Gastrocnemius medialis (tissue), 4 donors: ENCODE measurements at regions not wholly inside any gene's neighbourhood (a gene's known extent, or its start where the extent isn't known, plus 50 kb on each side); places are given as distances from the start of the nearest gene placed in this dataset.
A peak's percentile ranks its signal among the peaks of the same experiment; 100 is the strongest.

Experiments used
- ATAC-seq, 2 donors: fragments of 150-250 bp; one replicate each; pipeline ENCODE4 v1.9.1; 2016
- DNase-seq, 2 donors: peaks; one replicate each; pipeline ENCODE4 v3.0.0-alpha.2; 2019
- H3K27ac ChIP-seq, 4 donors: fragments of 200-600 bp; sonication (generic); 1 replicate in 1 of 4; 2 replicates in 3 of 4; pipeline ENCODE4 v1.5.1; 2016 to 2018; ENCODE audit warnings: mild to moderate bottlenecking in 2 of 4, moderate library complexity in 1 of 4
- H3K27me3 ChIP-seq, 3 donors: fragments of 200-600 bp; sonication (generic) in 2 of 3; 1 replicate in 1 of 3; 2 replicates in 2 of 3; pipeline versions ENCODE4 v1.5.1 to v1.6.0; 2016 to 2019; ENCODE audit warnings: mild to moderate bottlenecking in 1 of 3, moderate library complexity in 1 of 3
- H3K36me3 ChIP-seq, 2 donors: fragments of 200-600 bp; sonication (generic) in 1 of 2; one replicate each; pipeline ENCODE4 v1.5.1; 2017 to 2018
- H3K4me1 ChIP-seq, 2 donors: fragments of 200-600 bp; sonication (generic) in 1 of 2; one replicate each; pipeline ENCODE4 v1.5.1; 2016 to 2017; ENCODE audit warnings: mild to moderate bottlenecking in 2 of 2
- H3K4me3 ChIP-seq, 4 donors: fragments of 200-600 bp; sonication (generic) in 3 of 4; 1 replicate in 1 of 4; 2 replicates in 3 of 4; pipeline ENCODE4 v1.5.1; 2016 to 2019; ENCODE audit warnings: mild to moderate bottlenecking in 2 of 4
- H3K9me3 ChIP-seq, 3 donors: fragments of 200-600 bp; sonication (generic) in 2 of 3; 1 replicate in 1 of 3; 2 replicates in 2 of 3; pipeline ENCODE4 v1.5.1; 2016 to 2019
- CTCF ChIP-seq, 5 experiments: fragments of 450-650 bp in 3 of 5; fragments of 200-600 bp in 2 of 5; sonication (generic) in 2 of 5; IDR thresholded peaks in 4 of 5; conservative IDR thresholded peaks in 1 of 5; 1 replicate in 4 of 5; 2 replicates in 1 of 5; pipeline ENCODE4 v1.5.1; 2016 to 2019; ENCODE audit warnings: antibody characterized with exemption in 5 of 5, mild to moderate bottlenecking in 3 of 5, moderate library complexity in 3 of 5
- POLR2A ChIP-seq, 2 donors: fragments of 450-650 bp; IDR thresholded peaks; one replicate each; pipeline ENCODE4 v1.6.1; 2017; ENCODE audit warnings: antibody characterized with exemption in 2 of 2, mild to moderate bottlenecking in 2 of 2, moderate library complexity in 2 of 2
- in situ Hi-C, 4 donors: fragments of 200-750 bp; cut with MboI; loops; one replicate each; pipeline versions ENCODE4 v1.15.0 to v1.8.0; 2017; ENCODE audit warnings: low sequenced_read_pairs in 4 of 4
- intact Hi-C: fragments of 100-400 bp; cut with DNase I; formaldehyde crosslinking; loops from one replicate; pipeline ENCODE4 v1.15.1; 2023; ENCODE audit warnings: low total_unique reads

DNA sequence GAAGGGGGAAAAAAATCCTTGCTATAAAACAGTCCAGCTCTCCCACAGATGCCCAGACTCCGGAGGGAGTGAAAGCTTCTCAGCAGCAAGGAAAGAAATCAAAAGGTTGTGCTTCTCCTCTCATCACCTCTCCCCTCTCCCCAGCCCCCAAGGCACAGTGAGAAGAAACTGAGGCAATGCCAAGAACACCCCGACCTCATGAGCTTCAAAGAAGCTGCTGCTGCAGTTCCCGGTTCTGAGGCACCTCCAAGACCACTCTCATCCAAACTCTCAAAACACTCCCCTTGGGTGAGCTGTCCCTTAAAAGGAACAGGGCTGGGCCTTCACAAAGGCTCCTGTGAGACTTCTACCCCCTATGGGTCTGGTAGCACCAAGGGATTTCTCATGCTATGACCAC lies 62.0 kb upstream of the KLF7 start:
- Histone ChIP-seq H3K4me1 (peaks cover 18 to 32% of the 10 kb centered on the region in 2 donors), H3K27me3 (no peaks in the 10 kb centered on the region), H3K36me3 (no peaks in the 10 kb centered on the region), H3K4me3 (peak overlapping the region in 3 of 4 donors; percentile 12 to 25 (median 24)), H3K27ac (peak overlapping the region in 1 of 4 donors; percentile 33), H3K9me3 (no peaks in the 10 kb centered on the region)
- no peak for TF ChIP-seq CTCF (IDR thresholded peaks at IDR 0.05 in 4 of 5, conservative IDR thresholded peaks at IDR 0.05 in 1 of 5)
- no peak for TF ChIP-seq POLR2A (IDR thresholded peaks at IDR 0.05)
- intact Hi-C loops (loop anchor here (5.0 kb wide), 1 partner anchor 60 kb away; the partner anchor contains the start of gene KLF7), in situ Hi-C loops (no loop called here)
- DNase-seq (no peak), ATAC-seq (no peak)

DNA sequence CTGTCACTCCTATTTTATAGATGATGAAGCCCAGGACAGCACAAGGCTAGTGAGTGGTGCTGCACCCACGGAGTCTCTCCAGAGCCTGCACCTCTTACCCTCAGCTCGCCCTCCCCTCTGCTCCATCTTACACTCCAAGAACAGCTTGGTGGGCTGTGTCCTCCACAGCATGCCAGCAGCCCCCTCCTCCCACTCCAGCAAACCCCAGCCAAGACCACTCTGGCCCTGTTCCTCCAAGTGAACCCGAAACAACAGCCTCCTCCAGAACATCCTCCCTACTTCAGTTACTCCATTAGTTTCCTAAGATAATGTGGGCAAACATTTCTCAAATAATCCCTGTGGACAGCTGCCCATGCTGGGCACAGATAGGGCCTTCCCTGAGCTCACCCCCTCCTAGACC lies 62.7 kb upstream of the KLF7 start:
- peaks cover 18 to 32% of the 10 kb centered on the region in 2 donors for H3K4me1 ChIP-seq
- H3K36me3 ChIP-seq, result no peaks in the 10 kb centered on the region
- in situ Hi-C loops, result no loop called here
- no peak overlapping the region for H3K27ac ChIP-seq
- no peak for ATAC-seq
- intact Hi-C loops, result loop anchor here (5.0 kb wide), 1 partner anchor 61 kb away; the partner anchor contains the start of gene KLF7
- H3K4me3 ChIP-seq, result no peak overlapping the region
- no peak for DNase-seq
- no peaks in the 10 kb centered on the region for H3K27me3 ChIP-seq
- TF ChIP-seq CTCF (IDR thresholded peaks at IDR 0.05 in 4 of 5, conservative IDR thresholded peaks at IDR 0.05 in 1 of 5) (no peak), POLR2A (IDR thresholded peaks at IDR 0.05) (no peak)
- H3K9me3 ChIP-seq, result no peaks in the 10 kb centered on the region

- H3K9me3 ChIP-seq, result no peaks in the 10 kb centered on the region
- peaks cover 18 to 32% of the 10 kb centered on the region in 2 donors for H3K4me1 ChIP-seq
- H3K4me3 ChIP-seq, result no peak overlapping the region
- H3K27me3 ChIP-seq, result no peaks in the 10 kb centered on the region
- ATAC-seq (no peak), DNase-seq (no peak)
- H3K27ac ChIP-seq, result no peak overlapping the region
- intact Hi-C loops, result loop anchor here (5.0 kb wide), 1 partner anchor 62 kb away; the partner anchor contains the start of gene KLF7
- TF ChIP-seq POLR2A (IDR thresholded peaks at IDR 0.05) (no peak), CTCF (IDR thresholded peaks at IDR 0.05 in 4 of 5, conservative IDR thresholded peaks at IDR 0.05 in 1 of 5) (no peak)
- no peaks in the 10 kb centered on the region for H3K36me3 ChIP-seq
- in situ Hi-C loops, result no loop called here
Observed at GRCh38 chr2:207229161-207229560, 63.4 kb upstream of the KLF7 start.

DNA sequence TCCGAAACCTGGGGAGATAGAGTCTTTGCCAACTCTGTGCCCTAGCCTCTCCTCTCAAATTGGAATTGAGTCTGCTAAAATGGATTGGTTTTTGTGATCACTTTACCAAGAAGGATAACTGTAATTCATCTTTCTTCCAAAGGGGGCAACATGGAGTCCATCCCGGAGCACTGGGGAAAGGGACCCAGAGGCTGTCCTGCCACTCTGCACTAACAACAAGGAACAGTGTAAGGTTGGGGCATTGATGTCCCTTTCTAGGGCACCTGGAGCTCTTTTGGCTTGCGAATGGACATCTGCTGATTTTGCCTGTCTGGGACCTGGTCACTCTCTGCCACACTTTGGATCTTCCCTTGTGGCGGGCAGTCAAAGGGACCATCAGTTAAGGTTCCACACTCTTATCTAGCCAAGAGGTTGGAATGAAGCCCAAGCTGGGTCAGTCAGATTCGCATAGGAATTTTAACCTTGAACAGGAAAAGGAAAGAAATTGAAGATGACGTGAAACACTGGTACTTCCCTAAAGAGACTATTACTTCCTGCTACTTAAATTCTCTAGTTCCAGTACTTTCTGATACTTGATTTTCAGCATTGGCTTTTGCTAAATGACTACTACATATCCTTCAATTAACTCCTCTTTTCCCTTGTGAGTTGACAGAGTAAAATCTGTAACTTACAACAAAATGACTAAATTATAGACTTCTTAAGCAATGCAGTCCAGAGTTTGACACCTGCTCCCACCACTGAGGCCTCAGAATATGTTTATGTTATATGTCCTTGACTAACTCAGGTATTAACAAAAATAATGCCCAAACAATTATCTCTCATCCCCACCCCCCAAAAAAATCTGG lies 64.7 kb upstream of the KLF7 start:
- Histone ChIP-seq H3K4me3 (no peak overlapping the region), H3K27ac (no peak overlapping the region), H3K36me3 (no peaks in the 10 kb centered on the region), H3K9me3 (no peaks in the 10 kb centered on the region), H3K4me1 (peaks cover 18 to 32% of the 10 kb centered on the region in 2 donors), H3K27me3 (no peaks in the 10 kb centered on the region)
- no peak for TF ChIP-seq POLR2A (IDR thresholded peaks at IDR 0.05)
- TF ChIP-seq CTCF (IDR thresholded peaks at IDR 0.05 in 4 of 5, conservative IDR thresholded peaks at IDR 0.05 in 1 of 5), result peak in 3 of 5 experiments; percentile 21 to 47 (median 27)
- in situ Hi-C loops (no loop called here), intact Hi-C loops (no loop called here)
- no peak for ATAC-seq
- no peak for DNase-seq
